ENCODE measurements at regions not wholly inside any gene's neighbourhood (a gene's known extent, or its start where the extent isn't known, plus 50 kb on each side); places are given as distances from the start of the nearest gene placed in this dataset.

DNA sequence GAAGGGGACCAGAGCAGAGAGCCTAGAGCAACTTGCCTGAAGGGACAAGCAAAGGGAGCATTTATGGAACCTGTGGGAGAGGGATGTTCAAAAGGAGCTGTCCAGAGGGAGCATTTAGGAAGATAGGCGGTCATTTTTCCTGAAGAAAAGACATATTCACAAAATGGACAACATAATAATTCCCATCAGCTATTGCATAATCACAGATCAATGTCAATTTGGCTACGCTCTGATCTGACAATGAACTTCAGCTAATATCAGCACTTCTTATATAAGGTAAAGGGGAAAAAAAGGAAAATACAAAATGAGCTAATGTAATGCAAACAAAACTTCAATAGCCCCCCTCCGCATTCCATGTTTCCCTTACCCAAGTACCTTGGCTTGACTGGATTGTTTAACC lies 291.1 kb upstream of the CDH7 start:
- TF ChIP-seq, protein P1, sequence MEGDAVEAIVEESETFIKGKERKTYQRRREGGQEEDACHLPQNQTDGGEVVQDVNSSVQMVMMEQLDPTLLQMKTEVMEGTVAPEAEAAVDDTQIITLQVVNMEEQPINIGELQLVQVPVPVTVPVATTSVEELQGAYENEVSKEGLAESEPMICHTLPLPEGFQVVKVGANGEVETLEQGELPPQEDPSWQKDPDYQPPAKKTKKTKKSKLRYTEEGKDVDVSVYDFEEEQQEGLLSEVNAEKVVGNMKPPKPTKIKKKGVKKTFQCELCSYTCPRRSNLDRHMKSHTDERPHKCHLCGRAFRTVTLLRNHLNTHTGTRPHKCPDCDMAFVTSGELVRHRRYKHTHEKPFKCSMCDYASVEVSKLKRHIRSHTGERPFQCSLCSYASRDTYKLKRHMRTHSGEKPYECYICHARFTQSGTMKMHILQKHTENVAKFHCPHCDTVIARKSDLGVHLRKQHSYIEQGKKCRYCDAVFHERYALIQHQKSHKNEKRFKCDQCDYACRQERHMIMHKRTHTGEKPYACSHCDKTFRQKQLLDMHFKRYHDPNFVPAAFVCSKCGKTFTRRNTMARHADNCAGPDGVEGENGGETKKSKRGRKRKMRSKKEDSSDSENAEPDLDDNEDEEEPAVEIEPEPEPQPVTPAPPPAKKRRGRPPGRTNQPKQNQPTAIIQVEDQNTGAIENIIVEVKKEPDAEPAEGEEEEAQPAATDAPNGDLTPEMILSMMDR (IDR thresholded peaks at IDR 0.05) = no peak
- TF ChIP-seq ZFX (IDR thresholded peaks at IDR 0.05; ENCODE audit: borderline replicate concordance) = no peak

All from 22Rv1 (cell line).